ENCODE measurements at regions not wholly inside any gene's neighbourhood (a gene's known extent, or its start where the extent isn't known, plus 50 kb on each side); places are given as distances from the start of the nearest gene placed in this dataset.

- Histone ChIP-seq H3K36me3 (replicated peaks; ENCODE audit: insufficient read depth, low read depth) (no peaks in the 10 kb centered on the region), H3K4me2 (no peak overlapping the region), H3K4me1 (ENCODE audit: insufficient read depth) (no peaks in the 10 kb centered on the region), H3K9me3 (ENCODE audit: low read depth) (no peaks in the 10 kb centered on the region), H3K27ac (no peak overlapping the region), H3K27me3 (no peaks in the 10 kb centered on the region), H3K79me2 (no peaks in the 10 kb centered on the region), H3K9me2 (replicated peaks; ENCODE audit: insufficient read depth) (no peaks in the 10 kb centered on the region), H4K20me1 (ENCODE audit: insufficient read depth, poor library complexity, severe bottlenecking) (no peaks in the 10 kb centered on the region), H2AFZ (no peak overlapping the region), H3K4me3 (no peak overlapping the region)
- DNase-seq (ENCODE audit: low spot score), result no peak
- TF ChIP-seq EZH2 (IDR thresholded peaks at IDR 0.05; ENCODE audit: borderline replicate concordance), result no peak
- no peak for TF ChIP-seq EZH2phosphoT487 (IDR thresholded peaks at IDR 0.05; ENCODE audit: low read depth, severe bottlenecking, unreplicated experiment)
- no peak for TF ChIP-seq CTCF (IDR thresholded peaks at IDR 0.05; ENCODE audit: poor library complexity)
- 71% methylated on average over 2 of the region's 2 CpGs for WGBS (ENCODE audit: low lambda C conversion rate, missing lambda C conversion rate)
These were observed 56.5 kb downstream of the CT47B1 start for GRCh38 chrX:120819126-120819525.

- Histone ChIP-seq H3K27me3 (no peaks in the 10 kb centered on the region), H3K36me3 (replicated peaks; ENCODE audit: insufficient read depth, low read depth) (no peaks in the 10 kb centered on the region), H3K4me2 (no peak overlapping the region), H3K27ac (no peak overlapping the region), H3K9me2 (replicated peaks; ENCODE audit: insufficient read depth) (no peaks in the 10 kb centered on the region), H3K4me1 (ENCODE audit: insufficient read depth) (no peaks in the 10 kb centered on the region), H3K4me3 (no peak overlapping the region), H3K9me3 (ENCODE audit: low read depth) (no peaks in the 10 kb centered on the region), H4K20me1 (ENCODE audit: insufficient read depth, poor library complexity, severe bottlenecking) (no peaks in the 10 kb centered on the region), H3K79me2 (no peaks in the 10 kb centered on the region), H2AFZ (no peak overlapping the region)
- no peak for DNase-seq (ENCODE audit: low spot score)
- no peak for TF ChIP-seq EZH2 (IDR thresholded peaks at IDR 0.05; ENCODE audit: borderline replicate concordance)
- no peak for TF ChIP-seq EZH2phosphoT487 (IDR thresholded peaks at IDR 0.05; ENCODE audit: low read depth, severe bottlenecking, unreplicated experiment)
- TF ChIP-seq CTCF (IDR thresholded peaks at IDR 0.05; ENCODE audit: poor library complexity), result no peak
- 37% methylated on average over 5 of the region's 5 CpGs for WGBS (ENCODE audit: low lambda C conversion rate, missing lambda C conversion rate)
These were observed 61.7 kb downstream of the CT47B1 start for GRCh38 chrX:120813982-120814381.

- no peak overlapping the region for H3K4me3 ChIP-seq
- DNase-seq (ENCODE audit: low spot score), result no peak
- H3K36me3 ChIP-seq (replicated peaks; ENCODE audit: insufficient read depth, low read depth), result no peaks in the 10 kb centered on the region
- H3K9me2 ChIP-seq (replicated peaks; ENCODE audit: insufficient read depth), result no peaks in the 10 kb centered on the region
- H2AFZ ChIP-seq, result no peak overlapping the region
- H3K9me3 ChIP-seq (ENCODE audit: low read depth), result no peaks in the 10 kb centered on the region
- no peak for TF ChIP-seq EZH2 (IDR thresholded peaks at IDR 0.05; ENCODE audit: borderline replicate concordance)
- no peak for TF ChIP-seq CTCF (IDR thresholded peaks at IDR 0.05; ENCODE audit: poor library complexity)
- no peak for TF ChIP-seq EZH2phosphoT487 (IDR thresholded peaks at IDR 0.05; ENCODE audit: low read depth, severe bottlenecking, unreplicated experiment)
- H3K27ac ChIP-seq, result no peak overlapping the region
- no peak overlapping the region for H3K4me2 ChIP-seq
- H4K20me1 ChIP-seq (ENCODE audit: insufficient read depth, poor library complexity, severe bottlenecking), result no peaks in the 10 kb centered on the region
- no peaks in the 10 kb centered on the region for H3K4me1 ChIP-seq (ENCODE audit: insufficient read depth)
- no peaks in the 10 kb centered on the region for H3K27me3 ChIP-seq
- WGBS (ENCODE audit: low lambda C conversion rate, missing lambda C conversion rate), result 73% methylated on average over 4 of the region's 4 CpGs
- no peaks in the 10 kb centered on the region for H3K79me2 ChIP-seq
These were observed 74.2 kb downstream of the CT47B1 start for GRCh38 chrX:120801426-120801825.
